Breast epithelium (tissue), 4 donors: ENCODE measurements at regions not wholly inside any gene's neighbourhood (a gene's known extent, or its start where the extent isn't known, plus 50 kb on each side); places are given as distances from the start of the nearest gene placed in this dataset.

Experiments used
- DNase-seq, 2 donors: peaks; one replicate each; pipeline ENCODE4 v3.0.0-alpha.2; 2019; ENCODE audit warnings: low spot score in 2 of 2
- H3K27ac ChIP-seq, 2 donors: fragments of 200-600 bp; sonication (generic) in 1 of 2; one replicate each; pipeline ENCODE4 v1.5.1; 2016 to 2019; ENCODE audit warnings: mild to moderate bottlenecking in 1 of 2
- H3K27me3 ChIP-seq, 2 donors: fragments of 200-600 bp; sonication (generic) in 1 of 2; one replicate each; pipeline versions ENCODE4 v1.5.1 to v1.6.0; 2017 to 2019; ENCODE audit warnings: control low read depth in 1 of 2, mild to moderate bottlenecking in 1 of 2
- H3K36me3 ChIP-seq: fragments of 200-600 bp; one replicate; pipeline ENCODE4 v1.5.1; 2019
- H3K4me1 ChIP-seq, 2 donors: fragments of 200-600 bp; sonication (generic); one replicate each; pipeline ENCODE4 v1.5.1; 2016 to 2019; ENCODE audit warnings: control low read depth in 1 of 2
- H3K4me3 ChIP-seq, 3 donors: fragments of 200-600 bp; sonication (generic); 1 replicate in 2 of 3; 2 replicates in 1 of 3; pipeline ENCODE4 v1.5.1; 2016 to 2019; ENCODE audit warnings: mild to moderate bottlenecking in 3 of 3, moderate library complexity in 2 of 3
- H3K9me3 ChIP-seq, 2 donors: fragments of 200-600 bp; sonication (generic) in 1 of 2; one replicate each; pipeline ENCODE4 v1.5.1; 2016 to 2019; ENCODE audit warnings: control low read depth in 1 of 2
- POLR2A ChIP-seq: fragments of 450-650 bp; IDR thresholded peaks from one replicate; pipeline ENCODE4 v1.6.1; 2016; ENCODE audit warnings: antibody characterized with exemption, mild to moderate bottlenecking, moderate library complexity
- POLR2AphosphoS5 ChIP-seq, 3 donors: sonication (generic); formaldehyde crosslinking; IDR thresholded peaks; one replicate each; pipeline ENCODE4 v1.6.1; 2017; ENCODE audit warnings: antibody characterized with exemption in 3 of 3
- intact Hi-C: fragments of 100-400 bp; cut with DNase I; formaldehyde crosslinking; loops from one replicate; pipeline ENCODE4 v1.15.1; 2023; ENCODE audit warnings: low total_unique reads
- TF ChIP-seq, protein P1 (sequence below), 3 donors: fragments of 450-650 bp; IDR thresholded peaks; one replicate each; pipeline ENCODE4 v1.5.1; 2016 to 2017; ENCODE audit warnings: antibody characterized with exemption in 3 of 3, mild to moderate bottlenecking in 3 of 3, moderate library complexity in 3 of 3

GRCh38 chr16:8293413-8293812 lies 296.9 kb downstream of the TMEM114 start:
- Histone ChIP-seq H3K4me1 (no peaks in the 10 kb centered on the region), H3K27me3 (no peaks in the 10 kb centered on the region), H3K36me3 (no peaks in the 10 kb centered on the region), H3K4me3 (no peak overlapping the region), H3K9me3 (no peaks in the 10 kb centered on the region), H3K27ac (no peak overlapping the region)
- intact Hi-C loops, result no loop called here
- DNase-seq, result no peak
- no peak for TF ChIP-seq POLR2A
- TF ChIP-seq, protein P1, sequence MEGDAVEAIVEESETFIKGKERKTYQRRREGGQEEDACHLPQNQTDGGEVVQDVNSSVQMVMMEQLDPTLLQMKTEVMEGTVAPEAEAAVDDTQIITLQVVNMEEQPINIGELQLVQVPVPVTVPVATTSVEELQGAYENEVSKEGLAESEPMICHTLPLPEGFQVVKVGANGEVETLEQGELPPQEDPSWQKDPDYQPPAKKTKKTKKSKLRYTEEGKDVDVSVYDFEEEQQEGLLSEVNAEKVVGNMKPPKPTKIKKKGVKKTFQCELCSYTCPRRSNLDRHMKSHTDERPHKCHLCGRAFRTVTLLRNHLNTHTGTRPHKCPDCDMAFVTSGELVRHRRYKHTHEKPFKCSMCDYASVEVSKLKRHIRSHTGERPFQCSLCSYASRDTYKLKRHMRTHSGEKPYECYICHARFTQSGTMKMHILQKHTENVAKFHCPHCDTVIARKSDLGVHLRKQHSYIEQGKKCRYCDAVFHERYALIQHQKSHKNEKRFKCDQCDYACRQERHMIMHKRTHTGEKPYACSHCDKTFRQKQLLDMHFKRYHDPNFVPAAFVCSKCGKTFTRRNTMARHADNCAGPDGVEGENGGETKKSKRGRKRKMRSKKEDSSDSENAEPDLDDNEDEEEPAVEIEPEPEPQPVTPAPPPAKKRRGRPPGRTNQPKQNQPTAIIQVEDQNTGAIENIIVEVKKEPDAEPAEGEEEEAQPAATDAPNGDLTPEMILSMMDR (IDR thresholded peaks at IDR 0.05), result no peak
- TF ChIP-seq POLR2AphosphoS5 (IDR thresholded peaks at IDR 0.05), result no peak

DNA sequence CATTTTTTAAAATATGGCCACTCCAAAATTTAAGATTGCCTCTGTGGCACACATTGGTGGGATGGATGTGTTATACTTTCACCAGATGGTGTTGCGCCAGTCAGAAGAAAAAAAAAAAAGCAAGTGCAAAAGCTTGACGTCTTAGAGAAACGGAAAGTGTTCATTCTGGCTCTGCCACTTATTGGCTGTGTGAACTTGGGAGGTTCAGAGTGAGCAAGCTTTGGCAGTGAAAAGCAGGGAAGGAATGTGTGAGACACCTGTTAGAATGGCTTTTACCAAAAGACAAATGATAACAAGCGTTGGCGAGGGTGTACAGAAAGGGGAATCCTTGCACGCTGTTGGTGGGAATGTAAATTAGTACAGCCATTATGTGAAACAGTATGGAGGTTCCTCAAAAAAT lies 298.0 kb downstream of the TMEM114 start:
- DNase-seq, result no peak
- no peaks in the 10 kb centered on the region for H3K36me3 ChIP-seq
- no peaks in the 10 kb centered on the region for H3K9me3 ChIP-seq
- TF ChIP-seq POLR2AphosphoS5 (IDR thresholded peaks at IDR 0.05) (no peak), POLR2A (no peak)
- TF ChIP-seq, protein P1 (IDR thresholded peaks at IDR 0.05), result no peak
- H3K4me1 ChIP-seq, result no peaks in the 10 kb centered on the region
- no peak overlapping the region for H3K27ac ChIP-seq
- intact Hi-C loops, result no loop called here
- no peaks in the 10 kb centered on the region for H3K27me3 ChIP-seq
- no peak overlapping the region for H3K4me3 ChIP-seq

GRCh38 chr16:8286348-8286747 lies 304.0 kb downstream of the TMEM114 start:
- no peak for DNase-seq
- Histone ChIP-seq H3K9me3 (no peaks in the 10 kb centered on the region), H3K36me3 (no peaks in the 10 kb centered on the region), H3K27ac (no peak overlapping the region), H3K27me3 (no peaks in the 10 kb centered on the region), H3K4me1 (no peaks in the 10 kb centered on the region), H3K4me3 (no peak overlapping the region)
- intact Hi-C loops, result no loop called here
- no peak for TF ChIP-seq POLR2A
- TF ChIP-seq, protein P1 (IDR thresholded peaks at IDR 0.05), result no peak
- no peak for TF ChIP-seq POLR2AphosphoS5 (IDR thresholded peaks at IDR 0.05)

- H3K4me1 ChIP-seq, result no peaks in the 10 kb centered on the region
- no peaks in the 10 kb centered on the region for H3K27me3 ChIP-seq
- H3K4me3 ChIP-seq, result no peak overlapping the region
- H3K36me3 ChIP-seq, result no peaks in the 10 kb centered on the region
- intact Hi-C loops, result no loop called here
- no peak overlapping the region for H3K27ac ChIP-seq
- TF ChIP-seq POLR2AphosphoS5 (IDR thresholded peaks at IDR 0.05) (no peak), POLR2A (no peak)
- TF ChIP-seq, protein P1 (IDR thresholded peaks at IDR 0.05), result no peak
- peaks cover 0 to 9% of the 10 kb centered on the region in 2 donors for H3K9me3 ChIP-seq
- DNase-seq, result no peak
These were observed 307.1 kb downstream of the TMEM114 start for GRCh38 chr16:8283195-8283594.

GRCh38 chr16:8278031-8278580 lies 312.2 kb downstream of the TMEM114 start:
- Histone ChIP-seq H3K4me1 (no peaks in the 10 kb centered on the region), H3K36me3 (no peaks in the 10 kb centered on the region), H3K4me3 (no peak overlapping the region), H3K9me3 (peaks cover 0 to 9% of the 10 kb centered on the region in 2 donors), H3K27me3 (no peaks in the 10 kb centered on the region), H3K27ac (no peak overlapping the region)
- intact Hi-C loops, result no loop called here
- DNase-seq, result no peak
- TF ChIP-seq POLR2A (no peak), POLR2AphosphoS5 (IDR thresholded peaks at IDR 0.05) (no peak)
- TF ChIP-seq, protein P1 (IDR thresholded peaks at IDR 0.05), result no peak
